ENCODE measurements at regions not wholly inside any gene's neighbourhood (a gene's known extent, or its start where the extent isn't known, plus 50 kb on each side); places are given as distances from the start of the nearest gene placed in this dataset.

DNA sequence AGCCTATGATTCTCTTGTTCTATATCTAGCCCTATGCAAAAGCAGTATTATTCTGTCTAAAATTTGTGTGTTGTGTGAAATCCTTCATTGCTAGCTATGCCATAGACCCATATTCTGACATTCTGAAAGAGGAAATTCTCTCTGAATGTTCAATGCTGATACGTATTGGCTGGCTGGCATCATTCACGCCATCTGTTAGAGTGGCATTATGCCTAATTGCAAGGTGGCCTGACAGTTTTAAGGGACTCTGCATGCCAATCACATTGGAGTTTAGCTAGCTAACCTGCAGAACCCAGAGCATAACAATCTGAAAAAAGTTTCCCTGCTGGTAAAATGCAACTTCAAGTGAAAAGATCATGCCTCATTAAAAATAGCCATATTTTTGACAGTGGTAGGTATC, 316.0 kb downstream of the SOX11 start:
- no peak overlapping the region for H3K27ac Mint-ChIP-seq
- no peak overlapping the region for H3K4me3 Mint-ChIP-seq
- no peaks in the 10 kb centered on the region for H3K9me3 Mint-ChIP-seq (ENCODE audit: low read depth)
- H3K36me3 Mint-ChIP-seq = no peaks in the 10 kb centered on the region
- peaks cover 2% of the 10 kb centered on the region for H3K27me3 Mint-ChIP-seq
- no peaks in the 10 kb centered on the region for H3K4me1 Mint-ChIP-seq (ENCODE audit: low read depth)

DNA sequence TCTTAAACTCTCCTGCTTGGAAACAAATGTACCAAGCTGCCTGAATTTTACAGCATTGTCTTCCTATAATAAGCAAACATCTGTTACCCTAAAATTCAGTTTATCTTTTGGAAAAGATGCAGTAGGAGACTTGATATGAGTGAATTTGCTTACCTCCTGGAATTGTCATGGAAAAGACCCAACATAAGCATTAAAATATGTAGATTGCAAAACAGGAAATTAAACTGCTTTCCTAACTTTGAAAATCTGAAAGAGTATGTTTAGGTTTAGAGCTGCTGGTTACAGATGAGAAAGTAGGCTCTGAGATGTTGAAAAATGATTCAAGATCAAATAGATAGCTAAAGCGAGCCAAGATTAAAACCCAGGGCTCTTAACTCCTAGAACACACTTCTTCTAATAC, 316.5 kb downstream of the SOX11 start:
- peaks cover 2% of the 10 kb centered on the region for H3K27me3 Mint-ChIP-seq
- H3K36me3 Mint-ChIP-seq = no peaks in the 10 kb centered on the region
- H3K4me3 Mint-ChIP-seq = no peak overlapping the region
- no peak overlapping the region for H3K27ac Mint-ChIP-seq
- no peaks in the 10 kb centered on the region for H3K4me1 Mint-ChIP-seq (ENCODE audit: low read depth)
- H3K9me3 Mint-ChIP-seq (ENCODE audit: low read depth) = no peaks in the 10 kb centered on the region

DNA sequence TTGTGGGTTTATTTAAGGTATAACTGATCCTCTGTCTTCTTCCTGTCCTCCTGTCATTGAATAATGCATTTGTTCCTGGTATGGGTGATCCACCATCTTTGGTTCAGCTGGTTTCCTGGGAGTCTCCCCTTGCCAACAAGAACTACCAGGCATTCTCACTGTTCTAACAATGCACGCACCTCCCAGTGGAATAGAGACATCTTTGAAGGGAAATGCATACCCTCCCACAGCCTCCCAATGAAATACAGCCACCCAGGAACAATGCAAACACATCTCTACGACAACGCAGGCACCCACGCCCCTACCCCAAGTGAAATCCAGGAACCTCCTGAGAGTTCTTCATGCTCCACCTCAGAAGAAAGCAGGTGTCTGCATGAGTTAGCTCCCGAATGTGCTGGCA, 318.0 kb downstream of the SOX11 start:
- H3K27me3 Mint-ChIP-seq = no peaks in the 10 kb centered on the region
- H3K4me1 Mint-ChIP-seq (ENCODE audit: low read depth) = no peaks in the 10 kb centered on the region
- no peaks in the 10 kb centered on the region for H3K9me3 Mint-ChIP-seq (ENCODE audit: low read depth)
- no peak overlapping the region for H3K27ac Mint-ChIP-seq
- no peaks in the 10 kb centered on the region for H3K36me3 Mint-ChIP-seq
- H3K4me3 Mint-ChIP-seq = no peak overlapping the region

DNA sequence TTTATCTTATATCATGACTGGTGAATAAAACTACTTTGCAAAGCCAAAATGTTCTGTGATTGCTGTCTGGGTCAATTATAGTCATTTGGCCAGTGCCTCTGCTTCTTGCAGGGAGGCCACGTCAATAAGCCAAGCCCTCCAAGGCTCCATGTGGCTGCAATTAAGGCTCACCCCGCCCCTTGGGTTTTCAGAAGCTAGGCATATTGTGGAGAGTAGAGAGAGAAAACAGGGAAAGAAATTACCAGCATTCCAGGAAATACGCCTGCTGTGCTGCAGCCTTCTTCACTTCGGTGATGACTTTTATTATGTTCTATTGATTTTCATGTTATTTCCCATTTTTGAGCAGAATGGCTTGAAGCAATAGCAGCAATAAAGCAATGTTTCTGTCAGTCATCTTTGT, 319.7 kb downstream of the SOX11 start:
- no peak overlapping the region for H3K27ac Mint-ChIP-seq
- H3K4me1 Mint-ChIP-seq (ENCODE audit: low read depth) = no peaks in the 10 kb centered on the region
- no peaks in the 10 kb centered on the region for H3K9me3 Mint-ChIP-seq (ENCODE audit: low read depth)
- H3K4me3 Mint-ChIP-seq = no peak overlapping the region
- H3K27me3 Mint-ChIP-seq = no peaks in the 10 kb centered on the region
- no peaks in the 10 kb centered on the region for H3K36me3 Mint-ChIP-seq

DNA sequence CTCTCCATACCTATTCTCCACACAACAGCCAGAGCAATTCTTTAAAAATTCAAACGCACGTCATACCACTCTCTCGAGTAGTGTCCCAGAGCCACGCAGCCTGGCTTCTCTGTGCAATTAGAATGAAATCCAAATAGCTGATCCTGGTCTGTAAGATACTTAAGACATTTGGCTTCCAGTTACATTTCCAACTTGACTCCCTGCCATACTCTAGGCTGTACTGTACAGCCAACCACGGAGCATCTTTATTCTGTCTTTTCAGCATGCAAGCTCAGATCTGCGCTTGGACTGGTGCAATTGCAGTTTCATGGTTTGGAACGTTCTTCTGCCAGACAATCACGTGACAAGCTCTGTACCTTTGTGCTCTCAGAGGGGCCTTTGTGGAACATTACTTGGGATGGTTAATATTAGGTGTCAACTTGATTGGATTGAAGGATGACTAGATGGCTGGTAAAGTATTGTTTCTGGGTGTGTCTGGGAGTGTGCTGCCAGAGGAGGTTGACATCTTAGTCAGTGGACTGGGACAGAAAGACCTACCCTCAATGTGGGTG, 325.6 kb downstream of the SOX11 start:
- H3K4me1 Mint-ChIP-seq (ENCODE audit: low read depth) = no peaks in the 10 kb centered on the region
- no peak overlapping the region for H3K4me3 Mint-ChIP-seq
- no peaks in the 10 kb centered on the region for H3K9me3 Mint-ChIP-seq (ENCODE audit: low read depth)
- no peaks in the 10 kb centered on the region for H3K27me3 Mint-ChIP-seq
- H3K36me3 Mint-ChIP-seq = no peaks in the 10 kb centered on the region
- H3K27ac Mint-ChIP-seq = no peak overlapping the region

DNA sequence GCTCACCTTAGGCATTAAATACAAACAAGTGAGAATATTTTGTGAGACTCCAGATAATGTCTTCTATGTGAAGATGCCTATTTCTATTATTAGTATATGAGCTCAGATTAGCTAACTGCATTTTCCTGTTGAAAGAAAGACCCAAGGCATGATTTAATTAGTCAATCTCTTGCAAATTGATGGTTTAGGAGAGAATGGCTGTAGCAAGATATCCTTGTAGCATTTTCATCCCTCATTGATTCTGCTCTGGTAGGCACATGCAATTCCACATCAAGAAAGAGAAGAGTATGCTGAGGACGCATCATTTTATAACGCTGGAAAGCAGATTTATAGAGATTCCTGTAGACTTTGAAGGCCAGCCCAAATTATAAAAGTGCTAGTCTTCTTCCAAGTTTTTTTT, 332.0 kb downstream of the SOX11 start:
- Mint-ChIP-seq H3K9me3 (ENCODE audit: low read depth) (no peaks in the 10 kb centered on the region), H3K4me1 (ENCODE audit: low read depth) (no peaks in the 10 kb centered on the region), H3K4me3 (no peak overlapping the region), H3K27ac (no peak overlapping the region), H3K36me3 (no peaks in the 10 kb centered on the region), H3K27me3 (no peaks in the 10 kb centered on the region)

DNA sequence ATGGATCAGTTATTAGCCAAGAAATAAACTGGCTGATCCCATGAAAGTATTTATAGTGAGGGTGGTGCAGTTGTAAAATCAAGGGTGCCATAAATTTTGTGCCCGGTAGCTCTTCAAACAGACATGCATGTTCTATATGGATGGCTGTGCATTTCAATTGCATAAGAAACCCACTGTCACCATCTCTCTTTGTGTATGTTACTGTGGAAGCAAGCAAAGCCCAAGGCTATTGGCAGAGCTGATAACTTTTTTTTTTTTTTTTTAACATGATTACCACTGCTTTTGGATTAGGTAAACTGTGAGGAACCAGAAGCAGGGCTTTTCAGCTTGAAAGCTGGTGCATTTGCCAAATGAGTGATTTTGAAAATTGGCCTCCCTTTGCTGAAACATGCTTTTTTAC, 332.6 kb downstream of the SOX11 start:
- H3K27me3 Mint-ChIP-seq = no peaks in the 10 kb centered on the region
- H3K4me3 Mint-ChIP-seq = no peak overlapping the region
- H3K9me3 Mint-ChIP-seq (ENCODE audit: low read depth) = no peaks in the 10 kb centered on the region
- H3K27ac Mint-ChIP-seq = no peak overlapping the region
- no peaks in the 10 kb centered on the region for H3K36me3 Mint-ChIP-seq
- H3K4me1 Mint-ChIP-seq (ENCODE audit: low read depth) = no peaks in the 10 kb centered on the region

DNA sequence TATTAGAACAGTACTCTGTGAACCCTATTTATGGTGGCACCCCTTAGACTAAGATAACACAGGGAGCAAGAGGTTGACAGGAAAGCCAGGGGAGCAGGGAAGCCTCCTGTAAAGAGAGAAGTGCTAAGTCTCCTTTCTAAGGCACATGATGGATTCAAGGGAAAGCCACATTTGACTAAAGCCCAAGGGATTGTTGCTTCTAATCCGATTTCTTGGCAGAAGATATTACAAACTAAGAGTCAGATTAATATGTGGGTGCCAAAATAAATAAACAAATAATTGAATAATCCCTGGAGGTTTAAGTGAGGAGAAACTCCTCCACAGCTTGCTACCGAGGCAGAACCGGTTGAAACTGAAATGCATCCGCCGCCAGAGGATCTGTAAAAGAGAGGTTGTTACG, 333.2 kb downstream of the SOX11 start:
- H3K4me1 Mint-ChIP-seq (ENCODE audit: low read depth) = no peaks in the 10 kb centered on the region
- no peak overlapping the region for H3K4me3 Mint-ChIP-seq
- no peaks in the 10 kb centered on the region for H3K27me3 Mint-ChIP-seq
- no peaks in the 10 kb centered on the region for H3K36me3 Mint-ChIP-seq
- no peak overlapping the region for H3K27ac Mint-ChIP-seq
- no peaks in the 10 kb centered on the region for H3K9me3 Mint-ChIP-seq (ENCODE audit: low read depth)

DNA sequence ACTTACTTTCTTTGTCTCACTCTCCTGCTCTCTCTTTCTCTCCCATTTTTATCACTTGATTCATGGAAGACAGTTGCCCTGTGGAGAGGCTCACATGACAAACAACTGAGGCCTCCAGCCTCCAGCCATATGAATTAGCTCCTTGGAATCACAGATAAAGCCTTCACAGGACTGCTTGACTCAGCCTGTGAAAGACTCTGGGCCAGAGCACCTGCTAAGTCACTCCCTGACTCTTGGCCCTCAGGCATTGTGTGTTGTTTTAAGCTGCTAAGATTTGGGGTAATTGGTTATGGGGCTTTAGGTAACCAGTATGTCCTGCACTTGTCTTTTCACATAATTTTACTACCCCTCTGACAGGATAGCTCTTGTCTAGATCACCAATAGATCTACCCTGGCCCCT, 334.9 kb downstream of the SOX11 start:
- Mint-ChIP-seq H3K9me3 (ENCODE audit: low read depth) (no peaks in the 10 kb centered on the region), H3K36me3 (no peaks in the 10 kb centered on the region), H3K27ac (no peak overlapping the region), H3K4me1 (ENCODE audit: low read depth) (no peaks in the 10 kb centered on the region), H3K27me3 (no peaks in the 10 kb centered on the region), H3K4me3 (no peak overlapping the region)

DNA sequence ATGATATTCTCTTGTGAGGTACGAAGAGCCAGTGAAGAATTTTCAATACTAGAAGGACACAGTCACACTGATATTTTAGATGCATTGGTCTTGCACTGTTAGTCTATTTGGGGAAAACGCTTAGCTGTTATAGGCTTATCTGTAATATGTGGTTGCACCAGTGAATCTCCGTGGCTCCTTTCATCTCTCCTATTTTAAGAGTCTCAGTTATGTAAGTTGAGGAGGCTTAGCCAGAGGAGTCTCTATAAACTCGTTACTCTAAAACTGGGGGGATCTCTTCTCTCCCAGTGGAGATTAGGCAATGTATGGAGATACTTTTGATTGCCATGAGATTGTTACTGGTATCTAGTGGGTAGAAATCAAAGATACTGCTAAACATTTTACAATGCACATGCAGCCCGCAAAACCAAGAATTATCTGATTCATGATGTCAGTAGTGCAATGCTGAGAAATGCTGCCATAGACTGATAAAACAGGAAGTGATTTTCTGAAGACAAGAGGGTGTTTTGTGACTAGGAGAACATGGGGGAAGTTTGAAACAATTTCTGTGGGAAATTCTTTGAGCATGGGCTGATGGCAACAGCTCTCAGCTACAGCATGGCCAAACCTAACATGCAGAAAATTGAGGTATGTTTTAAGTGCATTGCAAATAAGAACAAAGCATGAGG, 339.1 kb downstream of the SOX11 start:
- Mint-ChIP-seq H3K9me3 (ENCODE audit: low read depth) (no peaks in the 10 kb centered on the region), H3K4me1 (ENCODE audit: low read depth) (no peaks in the 10 kb centered on the region), H3K27ac (no peak overlapping the region), H3K36me3 (no peaks in the 10 kb centered on the region), H3K4me3 (no peak overlapping the region), H3K27me3 (no peaks in the 10 kb centered on the region)

DNA sequence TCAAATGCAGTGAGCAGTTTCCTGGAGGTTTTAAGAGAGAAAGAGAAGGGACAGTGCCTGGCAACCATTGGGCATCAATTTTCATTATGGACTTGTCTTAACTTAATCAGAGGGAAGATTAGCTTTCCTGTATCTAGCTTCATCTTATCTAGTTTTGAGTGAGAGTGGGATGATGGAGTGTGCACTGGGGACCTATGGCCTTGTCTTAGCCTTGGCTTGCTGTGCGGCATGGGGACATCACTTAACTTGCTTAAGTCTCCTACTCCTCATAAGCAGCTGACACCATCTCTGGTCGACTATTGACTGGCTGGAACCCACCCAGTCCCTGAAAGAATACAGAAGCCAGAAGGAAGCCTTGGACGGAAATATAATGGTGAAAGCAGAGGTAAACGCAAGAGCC, 344.0 kb downstream of the SOX11 start:
- no peaks in the 10 kb centered on the region for H3K4me1 Mint-ChIP-seq (ENCODE audit: low read depth)
- H3K27ac Mint-ChIP-seq = no peak overlapping the region
- no peaks in the 10 kb centered on the region for H3K9me3 Mint-ChIP-seq (ENCODE audit: low read depth)
- no peaks in the 10 kb centered on the region for H3K36me3 Mint-ChIP-seq
- H3K27me3 Mint-ChIP-seq = no peaks in the 10 kb centered on the region
- no peak overlapping the region for H3K4me3 Mint-ChIP-seq

DNA sequence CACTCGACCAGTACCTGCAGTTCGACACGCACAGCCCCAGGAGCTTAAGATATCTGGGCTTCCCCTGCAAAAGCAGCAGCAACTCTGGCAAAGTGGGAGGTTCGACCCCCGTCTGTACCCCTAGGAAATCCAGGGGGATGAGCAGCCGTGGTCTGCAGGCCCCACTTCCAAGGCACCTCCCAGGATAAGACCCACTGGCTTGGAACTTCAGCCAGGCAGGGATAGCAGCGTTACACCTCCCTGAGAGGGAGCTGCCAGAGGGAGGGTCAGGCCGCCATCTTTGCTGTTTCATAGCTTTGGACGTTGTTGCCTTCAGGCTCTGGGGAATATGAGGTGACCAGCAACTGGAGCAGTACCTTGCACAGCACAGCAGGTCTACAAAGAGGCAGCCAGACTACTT, 351.1 kb downstream of the SOX11 start:
- no peaks in the 10 kb centered on the region for H3K4me1 Mint-ChIP-seq (ENCODE audit: low read depth)
- no peak overlapping the region for H3K27ac Mint-ChIP-seq
- no peaks in the 10 kb centered on the region for H3K36me3 Mint-ChIP-seq
- H3K9me3 Mint-ChIP-seq (ENCODE audit: low read depth) = no peaks in the 10 kb centered on the region
- no peak overlapping the region for H3K4me3 Mint-ChIP-seq
- no peaks in the 10 kb centered on the region for H3K27me3 Mint-ChIP-seq

DNA sequence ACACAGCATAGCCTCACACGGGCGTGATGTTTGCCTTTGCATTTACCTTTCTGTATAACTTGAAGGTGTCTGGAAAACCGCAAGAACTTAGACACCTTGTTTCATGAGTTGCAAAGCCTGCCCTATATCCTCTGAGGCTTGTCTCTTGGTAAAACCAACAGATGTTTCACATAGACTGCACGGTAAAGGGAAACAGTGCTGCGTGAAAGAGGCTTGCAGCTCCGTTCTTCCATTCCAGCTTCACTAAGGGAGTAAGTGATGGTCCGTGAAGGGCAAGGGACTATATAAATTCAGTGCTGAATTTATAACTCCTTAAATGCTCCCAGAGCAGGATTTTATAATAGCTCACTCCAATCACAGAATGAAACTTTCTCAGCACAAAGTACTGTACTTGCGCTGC, 360.5 kb downstream of the SOX11 start:
- Mint-ChIP-seq H3K4me1 (ENCODE audit: low read depth) (no peaks in the 10 kb centered on the region), H3K36me3 (no peaks in the 10 kb centered on the region), H3K27me3 (no peaks in the 10 kb centered on the region), H3K4me3 (no peak overlapping the region), H3K27ac (no peak overlapping the region), H3K9me3 (ENCODE audit: low read depth) (no peaks in the 10 kb centered on the region)

DNA sequence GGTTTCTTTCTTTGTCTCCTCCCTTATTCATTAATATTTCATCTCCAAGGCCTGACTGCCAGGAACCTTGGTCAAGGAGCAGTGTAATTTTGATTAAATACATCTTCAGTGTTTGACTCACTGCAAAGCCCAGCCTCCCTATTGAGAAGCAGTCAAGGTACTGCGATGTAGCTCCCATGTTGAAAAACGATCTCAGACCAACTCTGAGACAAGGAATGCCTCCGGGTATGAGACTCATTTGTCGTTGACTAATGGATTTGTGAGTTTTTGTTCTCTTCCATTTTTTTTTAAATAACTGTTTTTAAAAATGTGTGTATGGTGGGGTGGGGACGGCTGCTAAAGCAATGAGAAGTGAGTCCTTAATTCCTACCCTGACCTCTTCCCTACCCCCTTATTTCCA, 361.6 kb downstream of the SOX11 start:
- Mint-ChIP-seq H3K9me3 (ENCODE audit: low read depth) (no peaks in the 10 kb centered on the region), H3K27me3 (no peaks in the 10 kb centered on the region), H3K36me3 (no peaks in the 10 kb centered on the region), H3K4me1 (ENCODE audit: low read depth) (no peaks in the 10 kb centered on the region), H3K4me3 (no peak overlapping the region), H3K27ac (no peak overlapping the region)

DNA sequence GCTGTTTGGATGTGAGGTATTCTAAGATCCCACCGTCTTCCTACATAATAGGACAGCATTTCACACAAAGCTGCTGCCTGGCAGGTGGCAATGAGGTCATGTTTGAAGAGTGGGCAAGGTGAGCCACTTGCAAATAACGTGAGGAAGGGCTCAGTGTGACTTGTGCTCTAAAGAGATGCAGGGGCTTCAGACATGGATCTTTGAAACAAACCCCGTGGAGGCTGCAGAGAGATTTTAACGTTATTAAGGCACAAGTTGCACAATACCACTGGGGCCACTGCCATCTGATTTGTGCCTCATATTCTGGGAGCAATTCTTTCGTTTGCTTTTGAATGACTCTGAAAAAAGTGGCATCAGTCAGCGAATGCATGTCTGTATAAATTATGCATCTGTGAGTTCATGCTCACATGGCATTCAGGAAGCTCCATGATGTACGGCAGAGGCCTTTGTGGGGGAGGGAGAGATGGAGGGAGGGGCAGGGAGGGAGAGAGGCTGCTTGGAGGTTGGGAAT, 362.0 kb downstream of the SOX11 start:
- Mint-ChIP-seq H3K9me3 (ENCODE audit: low read depth) (no peaks in the 10 kb centered on the region), H3K4me3 (no peak overlapping the region), H3K27me3 (no peaks in the 10 kb centered on the region), H3K4me1 (ENCODE audit: low read depth) (no peaks in the 10 kb centered on the region), H3K36me3 (no peaks in the 10 kb centered on the region), H3K27ac (no peak overlapping the region)

DNA sequence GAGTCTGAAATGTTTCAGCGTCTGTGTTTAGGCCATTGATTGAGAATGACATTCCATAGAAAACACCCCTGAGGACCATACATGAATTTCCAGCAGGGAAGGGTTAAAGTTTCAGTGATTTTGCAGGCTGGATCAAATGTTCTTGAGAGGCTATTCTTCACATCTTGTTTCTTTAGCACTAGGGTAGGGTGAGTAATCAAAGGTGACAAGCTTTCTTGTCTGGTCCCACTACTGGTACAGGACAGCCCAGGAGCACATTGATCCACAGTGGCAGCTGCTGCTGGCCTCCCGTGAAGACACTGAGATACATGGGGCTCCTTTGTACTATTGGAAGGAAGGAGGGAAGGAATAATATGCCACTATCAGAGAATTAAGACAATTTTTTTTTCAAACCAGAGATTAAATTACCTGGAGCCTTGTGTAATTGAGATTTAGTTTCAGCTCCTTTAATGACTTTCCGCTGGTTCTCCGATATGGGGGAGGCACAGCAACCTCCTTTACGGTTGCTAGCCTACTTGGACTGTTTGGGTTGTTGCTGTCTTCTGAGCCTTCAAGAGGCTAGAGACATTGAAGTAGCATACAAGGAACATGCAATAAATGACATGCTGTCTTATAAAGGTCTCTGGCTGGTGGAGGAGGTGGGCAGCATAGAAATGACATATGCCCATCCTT, 368.9 kb downstream of the SOX11 start:
- no peaks in the 10 kb centered on the region for H3K4me1 Mint-ChIP-seq (ENCODE audit: low read depth)
- H3K9me3 Mint-ChIP-seq (ENCODE audit: low read depth) = peaks cover 10% of the 10 kb centered on the region
- H3K27me3 Mint-ChIP-seq = no peaks in the 10 kb centered on the region
- no peak overlapping the region for H3K27ac Mint-ChIP-seq
- no peaks in the 10 kb centered on the region for H3K36me3 Mint-ChIP-seq
- no peak overlapping the region for H3K4me3 Mint-ChIP-seq

All from activated naive CD8-positive, alpha-beta T cell (primary cell).